Kidney (tissue), 13 donors: ENCODE measurements at regions not wholly inside any gene's neighbourhood (a gene's known extent, or its start where the extent isn't known, plus 50 kb on each side); places are given as distances from the start of the nearest gene placed in this dataset.

Source experiments
- DNase-seq, 5 donors: peaks; one replicate each; pipeline ENCODE4 v3.0.0-alpha.2; 2013 to 2020
- FAIRE-seq: peaks from 2 replicates; lab custom pipeline; 2012; peaks lifted over from hg19 to GRCh38; lab: Jason Lieb, UNC
- H3K27ac ChIP-seq, 2 donors: one replicate each; pipeline ENCODE4 v1.7.0; 2013; ENCODE audit warnings: low read depth in 2 of 2, low read length in 2 of 2, inconsistent platforms in 1 of 2
- H3K27me3 ChIP-seq: one replicate; pipeline ENCODE4 v1.7.1; 2013; ENCODE audit warnings: low read length, inconsistent platforms; ENCODE audit not compliant: control insufficient read depth, insufficient read depth
- H3K36me3 ChIP-seq, 3 donors: one replicate each; pipeline versions ENCODE4 v1.7.0 to v1.7.1; 2013; ENCODE audit warnings: low read length in 3 of 3, control low read depth in 1 of 3, inconsistent platforms in 1 of 3; ENCODE audit not compliant: insufficient read depth in 3 of 3, control insufficient read depth in 2 of 3
- H3K4me1 ChIP-seq, 3 donors: one replicate each; pipeline versions ENCODE4 v1.7.0 to v1.7.1; 2013; ENCODE audit warnings: low read length in 3 of 3, inconsistent platforms in 1 of 3, low read depth in 1 of 3; ENCODE audit not compliant: control insufficient read depth in 2 of 3, insufficient read depth in 2 of 3
- H3K4me3 ChIP-seq, 3 donors: one replicate each; pipeline versions ENCODE4 v1.7.0 to v1.8.1; 2013; ENCODE audit warnings: low read length in 3 of 3, control low read depth in 1 of 3, inconsistent platforms in 1 of 3
- H3K9ac ChIP-seq, 3 donors: one replicate each; pipeline versions ENCODE4 v1.7.0 to v1.7.1; 2013; ENCODE audit warnings: low read length in 3 of 3, control low read depth in 1 of 3, inconsistent platforms in 1 of 3
- H3K9me3 ChIP-seq, 3 donors: one replicate each; pipeline versions ENCODE4 v1.7.0 to v1.7.1; 2013; ENCODE audit warnings: low read length in 3 of 3, control low read depth in 1 of 3, inconsistent platforms in 1 of 3; ENCODE audit not compliant: control insufficient read depth in 2 of 3, insufficient read depth in 1 of 3
- intact Hi-C: fragments of 100-400 bp; cut with DNase I; formaldehyde crosslinking; loops from one replicate; pipeline ENCODE4 v1.11.1; 2022
- TF ChIP-seq, protein P1 (sequence below): IDR thresholded peaks from 3 replicates; pipeline ENCODE4 v1.5.1; 2012; ENCODE audit warnings: mild to moderate bottlenecking, moderate library complexity, borderline replicate concordance; ENCODE audit not compliant: insufficient read depth; ENCODE audit errors: extremely low read depth
- donor health status: control.
- donor health status: control.
- donor health status: control.
- donor health status: control.
- donor health status: control.
- donor health status: DM: yes; HTN: yes; CAD: no.
- donor health status: Normal renal cell carcinoma (clear cell type).

DNA sequence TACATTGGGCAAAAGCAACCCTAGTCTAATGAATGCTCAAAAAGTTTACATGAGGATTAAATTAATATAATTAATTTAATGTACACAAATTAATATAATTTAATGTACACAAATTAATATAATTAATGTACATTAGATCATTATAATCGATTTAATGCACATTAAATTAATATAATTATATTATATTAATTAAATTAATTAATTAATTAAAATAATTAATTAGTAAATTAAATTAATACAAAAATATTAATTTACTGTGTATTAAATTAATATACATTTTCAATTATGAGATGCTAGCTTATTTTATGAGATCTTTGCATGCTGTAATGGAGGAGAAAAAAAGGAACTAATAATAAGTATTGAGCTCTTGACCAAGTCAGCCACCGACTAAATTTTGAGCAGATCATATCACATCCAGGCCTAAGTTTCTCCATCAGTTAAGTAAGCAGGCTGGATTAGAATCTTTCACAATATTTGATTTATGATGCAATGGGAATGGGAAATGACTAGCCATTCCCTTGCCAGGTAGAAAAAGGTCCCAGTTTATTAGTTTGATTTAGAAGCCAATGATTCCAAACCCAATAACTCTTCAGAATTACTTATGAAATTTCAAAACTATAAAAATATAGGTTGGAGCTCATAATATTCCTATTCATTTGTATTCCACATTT is 533.4 kb upstream of the GRIA1 start:
- Histone ChIP-seq H3K9me3 (no peaks in the 10 kb centered on the region), H3K9ac (no peak overlapping the region), H3K4me3 (no peak overlapping the region), H3K4me1 (no peaks in the 10 kb centered on the region), H3K27ac (no peak overlapping the region), H3K27me3 (no peaks in the 10 kb centered on the region), H3K36me3 (no peaks in the 10 kb centered on the region)
- DNase-seq = no peak
- intact Hi-C loops = no loop called here
- TF ChIP-seq, protein P1, sequence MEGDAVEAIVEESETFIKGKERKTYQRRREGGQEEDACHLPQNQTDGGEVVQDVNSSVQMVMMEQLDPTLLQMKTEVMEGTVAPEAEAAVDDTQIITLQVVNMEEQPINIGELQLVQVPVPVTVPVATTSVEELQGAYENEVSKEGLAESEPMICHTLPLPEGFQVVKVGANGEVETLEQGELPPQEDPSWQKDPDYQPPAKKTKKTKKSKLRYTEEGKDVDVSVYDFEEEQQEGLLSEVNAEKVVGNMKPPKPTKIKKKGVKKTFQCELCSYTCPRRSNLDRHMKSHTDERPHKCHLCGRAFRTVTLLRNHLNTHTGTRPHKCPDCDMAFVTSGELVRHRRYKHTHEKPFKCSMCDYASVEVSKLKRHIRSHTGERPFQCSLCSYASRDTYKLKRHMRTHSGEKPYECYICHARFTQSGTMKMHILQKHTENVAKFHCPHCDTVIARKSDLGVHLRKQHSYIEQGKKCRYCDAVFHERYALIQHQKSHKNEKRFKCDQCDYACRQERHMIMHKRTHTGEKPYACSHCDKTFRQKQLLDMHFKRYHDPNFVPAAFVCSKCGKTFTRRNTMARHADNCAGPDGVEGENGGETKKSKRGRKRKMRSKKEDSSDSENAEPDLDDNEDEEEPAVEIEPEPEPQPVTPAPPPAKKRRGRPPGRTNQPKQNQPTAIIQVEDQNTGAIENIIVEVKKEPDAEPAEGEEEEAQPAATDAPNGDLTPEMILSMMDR = no peak
- FAIRE-seq = peak; percentile 65

GRCh38 chr5:152978141-152978835 is 512.2 kb upstream of the GRIA1 start:
- Histone ChIP-seq H3K27me3 (no peaks in the 10 kb centered on the region), H3K9me3 (peaks cover 0 to 5% (median 2%) of the 10 kb centered on the region in 3 donors), H3K4me3 (no peak overlapping the region), H3K27ac (no peak overlapping the region), H3K4me1 (no peaks in the 10 kb centered on the region), H3K9ac (no peak overlapping the region), H3K36me3 (no peaks in the 10 kb centered on the region)
- intact Hi-C loops = no loop called here
- FAIRE-seq (no peak), DNase-seq (no peak)
- TF ChIP-seq, protein P1 = no peak

- no peak for FAIRE-seq
- H3K9ac ChIP-seq = no peak overlapping the region
- no peak overlapping the region for H3K27ac ChIP-seq
- intact Hi-C loops = no loop called here
- peaks cover 0 to 2% (median 0%) of the 10 kb centered on the region in 3 donors for H3K9me3 ChIP-seq
- no peaks in the 10 kb centered on the region for H3K36me3 ChIP-seq
- TF ChIP-seq, protein P1 = no peak
- DNase-seq = peak in 1 of 5 donors; percentile 11
- H3K4me1 ChIP-seq = peaks cover 0 to 3% (median 0%) of the 10 kb centered on the region in 3 donors
- H3K27me3 ChIP-seq = no peaks in the 10 kb centered on the region
- H3K4me3 ChIP-seq = no peak overlapping the region
Observed at GRCh38 chr5:152987131-152987530, 503.3 kb upstream of the GRIA1 start.
